ENCODE measurements at regions not wholly inside any gene's neighbourhood (a gene's known extent, or its start where the extent isn't known, plus 50 kb on each side); places are given as distances from the start of the nearest gene placed in this dataset.

DNA sequence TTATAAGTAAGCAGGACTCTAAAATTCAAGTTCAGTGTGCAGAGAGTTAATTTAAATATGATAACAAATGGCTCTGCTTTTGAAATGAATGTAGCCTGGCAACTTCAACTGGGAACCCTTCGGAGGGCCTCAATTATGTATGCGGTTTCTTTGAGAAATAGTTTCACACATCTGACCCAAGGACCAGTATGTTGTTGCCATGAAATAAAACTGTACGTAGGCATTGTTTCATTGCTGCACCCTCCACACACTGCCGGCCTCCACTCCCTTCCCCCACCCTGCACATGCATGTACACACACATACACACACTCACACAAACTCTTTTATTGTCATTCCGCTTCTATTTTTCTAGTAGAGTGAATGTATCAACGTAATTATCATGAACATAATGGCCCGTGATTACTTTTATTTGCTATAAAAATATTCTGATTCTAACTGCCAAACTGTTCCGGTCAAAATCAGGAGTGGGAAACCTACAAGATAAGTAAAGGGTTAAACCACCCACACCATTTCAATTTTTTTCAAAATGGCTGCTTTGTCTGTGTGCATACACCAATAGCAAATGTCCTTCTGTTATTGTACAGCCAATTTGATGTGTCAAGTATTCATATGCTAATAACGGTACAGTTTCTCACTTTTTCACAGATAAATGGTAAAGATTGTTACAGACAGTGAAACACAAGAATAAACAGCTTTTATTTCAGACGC is 215.5 kb upstream of the TMEM161B start:
- no peak for DNase-seq

DNA sequence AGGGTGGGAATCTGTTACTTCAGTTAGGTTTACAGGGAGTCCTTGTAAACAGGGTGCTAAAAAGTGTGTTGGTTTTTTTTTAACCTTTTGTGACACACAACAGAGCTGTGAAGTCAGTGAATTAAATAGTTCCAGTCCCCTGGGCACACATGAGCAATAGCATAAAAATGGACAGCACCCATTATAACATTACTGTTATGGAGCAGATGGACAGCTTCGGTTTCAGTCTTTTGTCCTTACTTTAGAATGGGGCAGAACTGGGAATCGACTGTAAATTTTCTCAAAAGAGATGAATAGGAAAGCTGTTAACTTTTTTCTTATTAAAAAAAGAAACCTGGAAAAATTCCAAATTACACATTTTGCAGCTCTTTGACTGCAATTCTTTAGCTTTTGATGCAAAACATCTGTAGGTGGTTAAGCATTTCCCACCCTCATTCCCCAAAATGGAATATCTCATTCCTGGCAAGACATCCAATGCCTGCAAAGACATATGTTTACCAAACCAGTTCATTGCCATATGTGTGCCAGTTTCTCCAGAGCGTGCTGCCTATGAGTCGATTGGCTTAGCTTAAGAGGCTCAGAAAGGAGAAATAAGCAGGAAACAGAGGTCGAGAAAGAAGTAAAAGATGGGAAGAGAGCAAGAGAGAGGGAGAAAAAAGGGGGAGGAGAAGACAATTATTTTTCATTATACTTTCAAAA is 212.3 kb upstream of the TMEM161B start:
- no peak for DNase-seq

DNA sequence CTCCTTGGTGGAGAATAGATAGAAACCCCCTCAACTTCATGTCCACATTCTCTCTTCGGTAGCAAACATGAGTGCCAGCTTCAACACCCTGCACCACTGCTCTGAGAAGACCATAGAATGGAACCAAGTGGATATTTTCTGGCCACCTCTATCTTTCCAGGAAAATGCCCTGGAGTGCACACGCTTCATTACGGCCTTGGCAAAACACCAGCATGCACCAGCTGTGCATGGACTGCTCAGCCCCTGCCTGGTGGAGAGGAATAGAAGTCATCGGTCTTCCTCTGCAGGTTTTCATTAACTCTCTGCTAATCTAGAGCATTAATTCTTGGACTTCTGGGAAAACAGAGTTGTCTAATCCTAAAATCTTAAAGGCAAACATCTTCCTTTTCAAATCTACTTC is 211.6 kb upstream of the TMEM161B start:
- DNase-seq: no peak

DNA sequence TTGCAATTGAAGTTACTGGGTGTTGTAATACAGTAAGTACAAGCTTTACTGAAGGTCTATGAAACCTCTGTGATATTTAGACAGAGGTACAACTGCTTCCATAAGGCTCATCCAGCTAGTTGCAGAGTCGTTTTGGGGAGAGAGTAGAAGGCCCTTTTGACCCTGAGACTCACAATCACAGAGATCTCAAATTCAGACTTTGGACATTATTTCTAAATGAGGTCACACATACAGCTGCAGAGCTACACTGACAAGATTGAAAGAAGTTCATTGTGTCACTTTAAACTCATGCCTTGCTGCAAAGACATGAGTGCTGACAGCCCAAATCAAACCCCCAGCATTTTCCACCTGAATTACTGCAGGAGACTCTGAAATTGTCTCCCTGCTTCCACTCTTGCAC is 205.9 kb upstream of the TMEM161B start:
- no peak for DNase-seq

DNA sequence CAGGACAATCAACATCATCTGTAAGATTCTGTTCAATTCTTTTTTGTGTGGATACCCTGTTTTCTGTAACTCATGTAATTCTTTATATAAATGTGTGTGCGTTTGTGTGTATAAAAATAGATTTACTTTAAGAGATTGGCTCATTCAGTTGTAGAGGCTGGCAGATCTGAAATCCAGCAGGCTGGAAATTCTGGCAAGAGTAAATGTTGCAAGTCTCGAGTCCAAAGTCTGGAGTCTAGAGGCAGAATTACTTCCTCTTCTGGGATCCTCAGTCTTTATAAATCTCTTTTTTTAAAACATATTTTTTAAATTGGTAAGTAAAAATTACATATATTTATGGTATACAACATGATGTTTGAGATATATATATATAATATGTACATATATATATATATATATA is 202.1 kb upstream of the TMEM161B start:
- DNase-seq: no peak

DNA sequence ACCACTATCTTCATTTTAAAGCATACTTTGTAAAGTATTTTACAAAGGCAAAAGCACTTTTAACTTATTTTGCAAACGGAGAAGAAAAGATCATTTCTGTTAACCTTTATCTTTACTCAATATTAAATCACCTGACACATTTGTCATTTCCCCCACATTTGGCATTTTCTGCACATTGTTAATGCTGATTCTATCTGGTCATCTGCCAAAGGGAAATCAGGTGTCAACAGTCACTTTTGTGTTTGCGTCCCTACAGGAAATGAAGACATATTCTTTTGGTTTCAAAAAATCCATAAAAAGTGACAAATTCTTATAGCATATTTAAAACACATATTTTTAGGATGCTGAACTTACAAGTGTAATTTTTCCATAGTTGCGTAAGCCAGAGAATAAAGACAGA is 191.3 kb upstream of the TMEM161B start:
- no peak for DNase-seq

DNA sequence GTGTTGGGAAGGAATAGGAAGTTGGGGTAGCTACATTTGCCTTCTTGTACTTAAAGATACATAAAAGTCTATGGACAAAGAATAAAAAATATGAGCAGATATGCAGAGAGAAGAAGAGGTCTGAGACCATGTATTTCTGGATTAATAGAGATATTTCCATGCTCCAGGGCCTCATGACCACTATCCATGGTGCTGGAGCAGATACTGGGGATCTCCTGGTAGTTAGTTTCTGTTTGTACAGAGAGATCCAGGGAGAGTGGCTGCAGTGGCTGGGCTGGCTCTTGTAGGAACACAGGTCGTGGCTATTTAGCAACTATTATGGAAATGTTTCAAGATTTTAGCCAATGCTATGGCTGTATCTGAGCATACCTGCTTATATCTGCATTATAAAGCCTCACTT is 184.2 kb upstream of the TMEM161B start:
- DNase-seq: no peak

DNA sequence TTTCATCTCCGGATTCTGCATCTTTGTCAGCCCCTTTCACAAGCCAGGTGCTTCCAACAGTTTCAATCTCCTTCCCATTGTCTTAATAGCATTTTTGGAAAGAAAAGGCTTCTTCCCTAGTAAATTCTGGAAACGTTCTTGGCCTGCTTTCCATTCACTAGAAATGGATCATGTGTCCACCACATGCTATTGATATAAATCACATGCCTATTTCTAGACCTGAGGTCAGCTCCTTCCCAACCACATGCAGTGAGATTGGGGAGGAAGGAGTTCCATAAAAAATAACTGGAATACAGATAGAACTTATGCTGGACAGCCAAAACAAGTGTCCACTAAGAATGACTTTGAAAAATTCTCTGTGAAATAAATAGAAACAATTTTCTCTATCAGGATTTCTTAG is 181.6 kb upstream of the TMEM161B start:
- DNase-seq: no peak

DNA sequence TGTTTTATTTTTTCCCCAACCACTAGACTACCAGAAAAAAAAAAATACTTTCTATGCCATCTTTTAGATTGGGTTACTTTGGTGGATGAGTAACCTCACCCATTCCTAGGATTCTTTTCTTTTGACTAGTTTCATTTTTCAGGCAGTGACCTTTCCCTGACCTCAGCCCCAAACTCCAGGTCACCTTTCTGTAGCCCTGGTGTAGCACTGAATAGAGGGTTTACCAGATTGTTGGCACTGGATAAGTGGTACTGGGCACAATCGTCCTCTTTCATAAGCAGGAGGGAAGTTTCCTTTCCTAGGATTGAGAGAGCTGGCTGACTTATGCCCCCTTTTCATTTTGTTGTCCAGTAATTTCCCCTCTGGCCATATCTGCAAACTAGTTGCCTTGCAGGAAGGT is 169.4 kb upstream of the TMEM161B start:
- DNase-seq: no peak

DNA sequence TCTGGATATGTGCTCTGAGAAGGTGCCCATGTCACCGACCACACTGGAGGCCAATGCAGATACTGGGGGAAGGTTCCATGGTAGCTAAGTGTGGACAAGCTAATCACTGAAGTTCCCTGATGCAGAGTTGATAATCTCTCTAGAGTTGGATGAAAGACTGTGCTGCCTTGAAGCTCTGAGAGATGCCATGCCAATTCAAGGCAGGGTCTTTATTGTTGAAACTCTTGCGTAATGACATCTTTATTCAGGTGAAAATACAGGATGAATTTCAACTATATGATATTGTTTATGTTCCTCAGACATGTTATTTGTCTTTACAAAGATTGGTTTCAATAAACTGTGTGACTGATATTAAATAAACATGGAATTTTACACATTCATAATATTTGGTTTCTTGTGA is 167.6 kb upstream of the TMEM161B start:
- DNase-seq: no peak

DNA sequence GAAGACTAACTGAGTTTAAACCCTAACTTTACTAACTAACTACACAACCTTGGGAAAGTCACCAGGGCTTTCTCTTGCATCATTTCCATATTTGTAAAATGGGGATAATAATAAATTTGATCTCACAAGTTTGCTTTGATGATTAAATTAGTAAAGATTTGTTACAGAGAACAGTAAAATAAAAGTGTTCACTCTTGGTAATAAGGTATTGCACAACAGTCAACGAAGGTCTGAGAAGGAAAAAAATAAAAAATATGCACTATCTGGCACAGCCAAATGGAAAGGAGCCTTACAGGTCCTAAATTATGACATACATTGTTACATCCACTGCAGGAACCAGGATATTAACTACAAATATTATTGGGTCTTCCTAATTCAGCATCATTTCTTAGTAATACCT is 160.0 kb upstream of the TMEM161B start:
- DNase-seq: no peak

DNA sequence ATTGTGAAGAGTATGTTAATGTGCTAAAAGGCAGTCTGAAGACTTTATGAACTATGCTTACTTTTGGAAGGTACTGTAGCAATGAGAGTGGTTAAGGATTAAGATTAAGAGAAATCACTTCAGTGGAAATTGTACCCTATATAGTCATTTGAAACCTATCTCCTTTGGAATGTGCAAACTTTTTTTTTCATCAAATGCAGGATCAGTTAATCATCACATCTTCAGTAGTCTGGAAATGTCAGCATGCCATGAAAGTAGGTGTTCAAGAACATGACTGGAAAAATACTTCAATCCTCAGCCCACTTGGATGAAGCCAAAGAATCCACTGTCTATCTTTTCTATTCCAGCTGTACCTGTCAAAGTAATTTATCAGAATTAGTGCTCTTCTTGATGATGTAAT is 157.8 kb upstream of the TMEM161B start:
- DNase-seq: no peak

DNA sequence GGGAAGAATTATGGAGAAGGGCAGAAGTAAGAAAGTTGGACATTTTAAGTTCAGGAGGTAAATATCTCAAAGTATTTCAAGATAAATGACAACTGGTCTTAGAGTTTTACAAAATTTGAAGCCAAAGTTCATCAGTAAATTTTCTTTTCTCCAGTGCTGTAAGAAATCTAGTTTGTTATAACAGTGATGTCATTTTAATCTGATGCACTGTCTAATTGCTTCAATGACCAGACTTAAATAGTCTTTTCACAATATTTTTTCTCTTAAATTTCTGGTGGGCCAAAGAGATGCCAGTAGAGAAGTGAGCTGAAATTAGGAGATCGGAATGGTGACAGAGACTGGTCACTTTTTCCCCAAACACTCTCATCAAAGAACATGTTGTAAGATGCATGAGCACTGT is 156.5 kb upstream of the TMEM161B start:
- DNase-seq: no peak

DNA sequence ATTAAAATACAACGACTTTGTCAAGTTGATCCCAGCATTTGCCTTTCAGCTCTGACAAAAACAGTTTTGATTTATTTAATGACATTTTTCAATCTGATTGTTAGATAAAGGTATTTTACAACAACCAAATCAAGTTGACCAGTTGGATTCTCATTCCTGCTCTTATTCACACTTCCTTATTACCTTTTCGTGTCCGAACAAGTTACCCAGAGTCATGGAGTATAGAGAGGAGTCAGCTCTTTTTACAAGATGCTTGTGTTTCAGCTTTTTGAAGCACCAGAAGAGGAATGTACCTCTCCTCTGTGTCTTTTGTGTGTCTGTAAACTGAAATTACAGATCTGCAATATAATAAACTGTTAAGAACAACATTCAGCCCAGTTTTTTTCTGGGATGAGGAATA is 151.3 kb upstream of the TMEM161B start:
- no peak for DNase-seq

DNA sequence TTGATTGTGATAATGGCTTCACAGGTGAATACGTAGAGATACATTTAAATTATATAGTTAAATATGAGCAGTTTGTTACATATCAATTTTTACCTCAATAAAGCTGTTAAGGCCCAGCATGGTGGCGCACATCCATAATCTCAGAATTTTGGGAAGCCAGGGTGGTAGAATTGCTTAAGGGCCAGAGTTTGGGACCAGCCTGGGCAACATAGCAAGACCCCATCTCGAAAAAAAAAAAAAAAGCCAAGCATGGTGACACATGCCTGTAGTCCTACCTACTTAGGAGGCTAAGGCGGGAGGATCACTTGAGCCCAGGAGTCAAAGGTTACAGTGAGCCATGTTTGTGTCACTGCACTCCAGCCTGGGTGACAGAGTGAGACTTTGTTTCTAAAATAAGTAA is 138.7 kb upstream of the TMEM161B start:
- DNase-seq: no peak

DNA sequence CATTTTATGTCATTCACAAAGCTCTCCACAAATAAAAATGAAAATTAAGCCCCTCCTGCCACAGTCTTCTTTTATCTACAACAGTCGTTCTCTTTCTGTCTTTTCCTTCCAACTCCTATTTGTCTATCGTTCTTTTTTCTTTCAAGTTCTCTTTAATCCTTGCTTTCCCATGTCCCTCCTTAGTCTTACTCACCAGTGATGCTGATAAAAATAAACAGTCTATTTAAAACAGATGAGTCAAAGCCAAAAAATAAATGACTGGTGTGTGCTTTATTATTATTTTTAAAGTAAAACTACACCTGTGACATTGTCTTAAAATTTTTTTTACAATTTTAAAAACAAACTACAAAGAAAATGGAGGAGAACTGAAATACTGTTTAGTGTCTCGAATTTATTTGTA is 137.1 kb upstream of the TMEM161B start:
- no peak for DNase-seq

DNA sequence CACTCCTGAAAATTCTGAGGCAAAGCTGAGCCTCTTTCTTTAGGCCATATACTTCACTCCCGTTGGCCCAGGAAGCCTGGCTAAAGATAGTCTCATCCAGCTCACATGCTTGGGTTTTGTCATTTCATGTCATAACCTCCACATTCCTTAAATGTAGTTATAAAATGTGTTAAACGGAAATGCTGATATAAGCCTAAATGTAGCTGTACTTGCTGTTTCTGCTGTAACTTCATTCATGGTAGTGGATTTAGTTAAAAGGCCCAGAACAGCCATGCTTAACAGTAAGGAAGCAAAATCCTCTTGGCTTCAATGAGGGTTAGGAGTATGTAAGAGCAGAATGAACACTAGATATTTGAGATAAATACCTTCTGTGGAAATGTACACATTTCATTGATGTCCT is 135.8 kb upstream of the TMEM161B start:
- DNase-seq: no peak

DNA sequence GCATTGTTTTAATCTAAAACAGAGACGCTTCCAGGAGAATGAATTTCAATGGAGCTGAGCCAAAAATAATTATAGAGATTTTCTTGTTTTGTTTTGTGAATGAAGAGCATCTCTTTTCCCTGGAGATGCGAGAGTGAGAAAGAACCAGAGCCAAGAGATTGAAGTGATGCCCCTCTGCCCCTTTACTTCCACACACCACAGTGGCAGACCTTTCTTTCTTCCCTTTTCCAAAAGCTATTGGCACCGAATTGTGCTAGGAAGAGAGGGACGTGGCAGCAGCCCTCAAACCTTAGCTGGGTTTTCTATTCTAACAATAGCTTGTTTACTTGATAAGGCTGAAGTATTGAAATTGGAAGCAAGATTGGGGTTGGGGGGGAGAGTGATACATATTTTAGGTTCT is 133.0 kb upstream of the TMEM161B start:
- no peak for DNase-seq

DNA sequence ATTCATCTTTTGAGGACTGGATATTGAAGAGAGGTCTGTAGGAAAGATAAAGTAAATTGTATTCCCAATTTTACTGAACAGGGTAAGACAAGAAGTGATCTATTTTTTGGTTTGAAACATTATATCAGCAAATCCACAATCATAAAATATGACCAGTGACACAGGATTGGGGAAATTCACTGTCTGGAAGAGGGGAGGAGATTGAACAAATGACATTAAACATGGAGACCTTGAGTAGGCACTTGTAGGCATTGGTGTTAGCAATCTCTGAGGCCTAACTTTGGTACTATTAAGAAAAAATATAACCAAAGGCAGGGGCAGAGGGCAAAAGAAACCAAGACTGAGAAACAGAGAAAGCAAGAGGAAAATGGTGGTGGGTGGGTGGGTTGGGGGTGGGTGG is 132.6 kb upstream of the TMEM161B start:
- no peak for DNase-seq

DNA sequence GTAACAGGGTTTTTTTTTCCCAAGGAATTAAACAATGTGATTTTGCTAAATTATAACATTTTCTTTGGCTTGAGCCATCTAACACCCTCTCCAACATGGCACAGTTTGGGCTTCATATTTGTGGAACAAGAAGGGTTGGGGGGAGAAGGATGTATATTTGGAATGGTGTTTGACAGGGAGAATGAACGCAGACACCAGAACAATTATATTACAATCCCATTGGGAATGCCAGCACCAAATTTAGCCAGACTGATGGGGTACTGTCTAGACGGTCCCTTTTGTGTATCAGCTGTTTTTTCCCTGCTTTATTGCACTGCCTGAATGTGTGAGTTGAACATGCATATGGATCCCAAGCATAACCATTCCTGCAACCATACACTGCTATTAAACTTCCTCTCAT is 130.9 kb upstream of the TMEM161B start:
- DNase-seq: no peak

DNA sequence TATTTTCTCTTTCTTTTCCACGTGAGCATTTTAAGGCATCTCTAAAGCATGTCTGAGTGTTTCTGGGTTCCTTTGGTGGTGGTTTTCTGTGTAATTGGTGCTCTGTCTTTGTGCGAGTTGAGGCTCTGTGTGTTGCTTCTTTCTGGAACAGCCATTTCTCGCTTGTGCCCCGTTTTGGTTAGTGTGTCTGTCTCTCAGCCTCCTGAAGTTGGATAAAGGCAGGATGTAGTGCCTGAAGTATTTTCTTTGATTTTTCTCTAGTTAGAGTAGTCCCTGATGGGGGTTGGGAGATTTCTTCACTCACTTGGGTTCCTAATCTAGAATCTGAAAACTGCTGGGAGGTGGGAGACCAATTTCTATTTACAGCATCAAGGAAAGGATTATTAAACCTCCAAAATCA is 129.7 kb upstream of the TMEM161B start:
- no peak for DNase-seq

DNA sequence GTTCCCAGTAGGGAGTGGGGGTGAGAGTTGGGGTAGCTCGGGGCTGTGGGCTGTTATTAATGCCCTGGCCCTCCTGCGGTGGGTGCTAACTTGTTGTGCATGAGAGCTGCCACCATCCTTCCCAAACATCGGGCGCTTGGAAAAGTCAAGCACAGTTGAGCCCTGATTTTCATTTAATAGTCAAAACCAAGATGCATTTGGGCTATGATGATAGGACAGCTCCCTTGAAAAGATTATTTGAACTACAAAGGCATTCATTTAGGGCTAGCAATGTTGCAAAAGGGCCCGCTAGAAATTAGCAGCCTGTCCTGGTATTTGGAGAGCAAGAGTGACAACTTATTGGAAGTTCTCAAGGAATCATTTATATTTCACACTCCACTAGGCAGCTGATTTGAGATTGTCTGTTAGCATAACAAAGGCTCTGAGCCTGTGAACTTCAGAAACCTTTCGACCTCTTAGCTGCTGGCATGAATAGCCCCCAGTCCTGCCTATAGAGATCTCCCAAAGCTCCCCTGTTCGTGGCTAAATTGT is 128.2 kb upstream of the TMEM161B start:
- no peak for DNase-seq

DNA sequence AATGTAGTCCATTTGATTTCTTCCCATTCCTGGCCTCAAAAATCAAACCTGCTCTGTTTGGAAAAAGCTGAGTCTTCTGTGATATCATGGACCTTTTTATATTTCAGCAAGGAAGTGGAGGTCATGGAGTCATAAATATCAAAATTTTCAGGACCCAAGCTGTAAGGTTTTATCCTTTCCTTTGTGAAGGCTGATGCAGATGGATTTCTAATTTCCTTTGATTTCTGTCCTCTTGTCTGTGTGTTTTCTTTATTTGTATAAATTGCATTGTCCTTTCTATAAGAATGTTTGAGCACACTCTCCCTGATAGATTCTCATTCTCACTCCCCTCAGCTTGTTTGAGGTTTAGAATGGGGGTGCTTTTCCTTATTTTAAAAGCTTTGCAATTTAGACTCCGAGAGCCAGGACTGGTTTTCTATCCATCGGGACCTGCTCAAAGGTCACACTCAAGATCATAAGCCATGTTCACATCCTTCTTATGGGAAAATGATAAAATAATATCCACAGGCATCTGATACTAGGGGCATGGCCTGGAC is 127.4 kb upstream of the TMEM161B start:
- DNase-seq: no peak

DNA sequence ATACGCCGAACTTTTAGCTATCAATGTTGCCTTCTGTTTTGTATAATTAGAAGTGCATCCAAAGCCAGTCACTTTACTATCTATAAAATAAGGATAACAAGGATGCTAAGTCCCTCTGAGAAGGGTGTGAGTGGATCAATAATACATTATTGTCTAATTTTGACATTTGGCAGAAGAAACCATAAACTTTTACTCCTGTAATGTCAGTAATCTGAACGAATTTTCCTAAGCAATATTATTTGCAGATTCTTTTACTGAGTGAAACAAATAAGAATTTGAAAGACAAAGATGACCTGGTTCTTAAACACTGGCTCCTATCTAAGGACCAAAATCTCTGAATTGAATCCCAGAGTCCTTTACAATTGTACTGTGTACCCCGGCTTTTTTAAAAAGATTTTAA is 126.6 kb upstream of the TMEM161B start:
- DNase-seq: no peak

All from NCI-H1436 treated with DMSO at 0.1 percent for 48 hours (cell line).